ENCODE measurements at regions not wholly inside any gene's neighbourhood (a gene's known extent, or its start where the extent isn't known, plus 50 kb on each side); places are given as distances from the start of the nearest gene placed in this dataset.

DNA sequence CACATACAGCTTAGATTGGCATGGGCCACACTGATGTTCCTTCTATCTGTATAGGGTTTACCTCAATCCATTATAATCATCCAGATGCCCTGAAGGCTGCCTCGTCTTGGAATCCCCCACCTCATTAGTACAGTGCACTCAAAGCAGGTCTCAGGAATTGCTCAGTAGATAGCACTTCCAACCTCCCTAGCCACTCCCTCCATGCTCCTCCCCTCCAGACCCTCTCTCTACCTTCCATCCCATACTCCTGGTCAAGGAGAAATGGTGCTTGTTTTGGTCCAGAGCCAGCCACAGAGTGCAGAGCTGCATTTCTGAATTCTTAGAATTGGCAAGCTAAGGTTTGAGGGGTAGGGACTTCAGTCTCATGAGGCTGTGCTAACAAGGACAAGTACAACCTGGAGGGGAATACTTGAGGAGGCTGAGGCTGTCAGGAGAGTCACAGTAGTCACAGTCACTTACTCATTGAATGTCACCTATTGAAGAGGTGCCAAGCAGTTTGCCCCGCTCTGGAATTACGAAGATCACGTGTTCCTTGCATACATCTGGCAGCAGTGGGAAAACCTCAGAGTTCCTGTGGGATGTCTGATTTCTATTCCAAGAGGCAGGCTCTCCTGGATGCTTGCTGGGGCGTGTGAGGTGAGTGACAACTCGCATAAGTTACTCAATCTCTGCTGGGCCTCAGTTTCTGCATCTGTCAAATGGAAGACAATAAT lies 60.7 kb upstream of the ZNF746 start (continued):
- TF ChIP-seq, protein P1, sequence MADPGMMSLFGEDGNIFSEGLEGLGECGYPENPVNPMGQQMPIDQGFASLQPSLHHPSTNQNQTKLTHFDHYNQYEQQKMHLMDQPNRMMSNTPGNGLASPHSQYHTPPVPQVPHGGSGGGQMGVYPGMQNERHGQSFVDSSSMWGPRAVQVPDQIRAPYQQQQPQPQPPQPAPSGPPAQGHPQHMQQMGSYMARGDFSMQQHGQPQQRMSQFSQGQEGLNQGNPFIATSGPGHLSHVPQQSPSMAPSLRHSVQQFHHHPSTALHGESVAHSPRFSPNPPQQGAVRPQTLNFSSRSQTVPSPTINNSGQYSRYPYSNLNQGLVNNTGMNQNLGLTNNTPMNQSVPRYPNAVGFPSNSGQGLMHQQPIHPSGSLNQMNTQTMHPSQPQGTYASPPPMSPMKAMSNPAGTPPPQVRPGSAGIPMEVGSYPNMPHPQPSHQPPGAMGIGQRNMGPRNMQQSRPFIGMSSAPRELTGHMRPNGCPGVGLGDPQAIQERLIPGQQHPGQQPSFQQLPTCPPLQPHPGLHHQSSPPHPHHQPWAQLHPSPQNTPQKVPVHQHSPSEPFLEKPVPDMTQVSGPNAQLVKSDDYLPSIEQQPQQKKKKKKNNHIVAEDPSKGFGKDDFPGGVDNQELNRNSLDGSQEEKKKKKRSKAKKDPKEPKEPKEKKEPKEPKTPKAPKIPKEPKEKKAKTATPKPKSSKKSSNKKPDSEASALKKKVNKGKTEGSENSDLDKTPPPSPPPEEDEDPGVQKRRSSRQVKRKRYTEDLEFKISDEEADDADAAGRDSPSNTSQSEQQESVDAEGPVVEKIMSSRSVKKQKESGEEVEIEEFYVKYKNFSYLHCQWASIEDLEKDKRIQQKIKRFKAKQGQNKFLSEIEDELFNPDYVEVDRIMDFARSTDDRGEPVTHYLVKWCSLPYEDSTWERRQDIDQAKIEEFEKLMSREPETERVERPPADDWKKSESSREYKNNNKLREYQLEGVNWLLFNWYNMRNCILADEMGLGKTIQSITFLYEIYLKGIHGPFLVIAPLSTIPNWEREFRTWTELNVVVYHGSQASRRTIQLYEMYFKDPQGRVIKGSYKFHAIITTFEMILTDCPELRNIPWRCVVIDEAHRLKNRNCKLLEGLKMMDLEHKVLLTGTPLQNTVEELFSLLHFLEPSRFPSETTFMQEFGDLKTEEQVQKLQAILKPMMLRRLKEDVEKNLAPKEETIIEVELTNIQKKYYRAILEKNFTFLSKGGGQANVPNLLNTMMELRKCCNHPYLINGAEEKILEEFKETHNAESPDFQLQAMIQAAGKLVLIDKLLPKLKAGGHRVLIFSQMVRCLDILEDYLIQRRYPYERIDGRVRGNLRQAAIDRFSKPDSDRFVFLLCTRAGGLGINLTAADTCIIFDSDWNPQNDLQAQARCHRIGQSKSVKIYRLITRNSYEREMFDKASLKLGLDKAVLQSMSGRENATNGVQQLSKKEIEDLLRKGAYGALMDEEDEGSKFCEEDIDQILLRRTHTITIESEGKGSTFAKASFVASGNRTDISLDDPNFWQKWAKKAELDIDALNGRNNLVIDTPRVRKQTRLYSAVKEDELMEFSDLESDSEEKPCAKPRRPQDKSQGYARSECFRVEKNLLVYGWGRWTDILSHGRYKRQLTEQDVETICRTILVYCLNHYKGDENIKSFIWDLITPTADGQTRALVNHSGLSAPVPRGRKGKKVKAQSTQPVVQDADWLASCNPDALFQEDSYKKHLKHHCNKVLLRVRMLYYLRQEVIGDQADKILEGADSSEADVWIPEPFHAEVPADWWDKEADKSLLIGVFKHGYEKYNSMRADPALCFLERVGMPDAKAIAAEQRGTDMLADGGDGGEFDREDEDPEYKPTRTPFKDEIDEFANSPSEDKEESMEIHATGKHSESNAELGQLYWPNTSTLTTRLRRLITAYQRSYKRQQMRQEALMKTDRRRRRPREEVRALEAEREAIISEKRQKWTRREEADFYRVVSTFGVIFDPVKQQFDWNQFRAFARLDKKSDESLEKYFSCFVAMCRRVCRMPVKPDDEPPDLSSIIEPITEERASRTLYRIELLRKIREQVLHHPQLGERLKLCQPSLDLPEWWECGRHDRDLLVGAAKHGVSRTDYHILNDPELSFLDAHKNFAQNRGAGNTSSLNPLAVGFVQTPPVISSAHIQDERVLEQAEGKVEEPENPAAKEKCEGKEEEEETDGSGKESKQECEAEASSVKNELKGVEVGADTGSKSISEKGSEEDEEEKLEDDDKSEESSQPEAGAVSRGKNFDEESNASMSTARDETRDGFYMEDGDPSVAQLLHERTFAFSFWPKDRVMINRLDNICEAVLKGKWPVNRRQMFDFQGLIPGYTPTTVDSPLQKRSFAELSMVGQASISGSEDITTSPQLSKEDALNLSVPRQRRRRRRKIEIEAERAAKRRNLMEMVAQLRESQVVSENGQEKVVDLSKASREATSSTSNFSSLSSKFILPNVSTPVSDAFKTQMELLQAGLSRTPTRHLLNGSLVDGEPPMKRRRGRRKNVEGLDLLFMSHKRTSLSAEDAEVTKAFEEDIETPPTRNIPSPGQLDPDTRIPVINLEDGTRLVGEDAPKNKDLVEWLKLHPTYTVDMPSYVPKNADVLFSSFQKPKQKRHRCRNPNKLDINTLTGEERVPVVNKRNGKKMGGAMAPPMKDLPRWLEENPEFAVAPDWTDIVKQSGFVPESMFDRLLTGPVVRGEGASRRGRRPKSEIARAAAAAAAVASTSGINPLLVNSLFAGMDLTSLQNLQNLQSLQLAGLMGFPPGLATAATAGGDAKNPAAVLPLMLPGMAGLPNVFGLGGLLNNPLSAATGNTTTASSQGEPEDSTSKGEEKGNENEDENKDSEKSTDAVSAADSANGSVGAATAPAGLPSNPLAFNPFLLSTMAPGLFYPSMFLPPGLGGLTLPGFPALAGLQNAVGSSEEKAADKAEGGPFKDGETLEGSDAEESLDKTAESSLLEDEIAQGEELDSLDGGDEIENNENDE (IDR thresholded peaks at IDR 0.05; ENCODE audit: insufficient replicate concordance, low read length): no peak
- no peak for TF ChIP-seq TCF12 (IDR thresholded peaks at IDR 0.05; ENCODE audit: low read depth, low read length)
- TF ChIP-seq EP300 (IDR thresholded peaks at IDR 0.05; ENCODE audit: borderline replicate concordance in 1 of 2, low read depth in 2 of 2, low read length in 2 of 2): no peak
- TF ChIP-seq CBX8 (IDR thresholded peaks at IDR 0.05; ENCODE audit: borderline replicate concordance, low read depth, low read length): no peak
- TF ChIP-seq, protein P2, sequence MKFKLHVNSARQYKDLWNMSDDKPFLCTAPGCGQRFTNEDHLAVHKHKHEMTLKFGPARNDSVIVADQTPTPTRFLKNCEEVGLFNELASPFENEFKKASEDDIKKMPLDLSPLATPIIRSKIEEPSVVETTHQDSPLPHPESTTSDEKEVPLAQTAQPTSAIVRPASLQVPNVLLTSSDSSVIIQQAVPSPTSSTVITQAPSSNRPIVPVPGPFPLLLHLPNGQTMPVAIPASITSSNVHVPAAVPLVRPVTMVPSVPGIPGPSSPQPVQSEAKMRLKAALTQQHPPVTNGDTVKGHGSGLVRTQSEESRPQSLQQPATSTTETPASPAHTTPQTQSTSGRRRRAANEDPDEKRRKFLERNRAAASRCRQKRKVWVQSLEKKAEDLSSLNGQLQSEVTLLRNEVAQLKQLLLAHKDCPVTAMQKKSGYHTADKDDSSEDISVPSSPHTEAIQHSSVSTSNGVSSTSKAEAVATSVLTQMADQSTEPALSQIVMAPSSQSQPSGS (IDR thresholded peaks at IDR 0.05; ENCODE audit: low read length): no peak
- no peak for TF ChIP-seq KDM1A (IDR thresholded peaks at IDR 0.05; ENCODE audit: borderline replicate concordance, low read length)
- no peak for TF ChIP-seq PHF8 (conservative IDR thresholded peaks at IDR 0.05; ENCODE audit: low read depth, low read length)
- no peak for TF ChIP-seq KDM4A (IDR thresholded peaks at IDR 0.05; ENCODE audit: low read depth, low read length, severe bottlenecking)

All from H1 (cell line).